ENCODE measurements at regions not wholly inside any gene's neighbourhood (a gene's known extent, or its start where the extent isn't known, plus 50 kb on each side); places are given as distances from the start of the nearest gene placed in this dataset.

GRCh38 chr2:215826838-215827441 is 186.4 kb downstream of the MREG start (continued):
- TF ChIP-seq RCOR1 (IDR thresholded peaks at IDR 0.05; ENCODE audit: borderline replicate concordance in 1 of 2, low read depth in 2 of 2, low read length in 2 of 2) (peak in 1 of 2 experiments; percentile 85; a peak in 2 of 4 replicates), KDM1A (IDR thresholded peaks at IDR 0.05) (peak; percentile 81 to 85), HMG20B (CRISPR knock-in tag; IDR thresholded peaks at IDR 0.05) (no peak), ZNF263 (CRISPR knock-in tag; IDR thresholded peaks at IDR 0.05; ENCODE audit: borderline replicate concordance) (no peak), CSDE1 (IDR thresholded peaks at IDR 0.05) (no peak), ZNF316 (IDR thresholded peaks at IDR 0.05) (peak; percentile 59; the same call in 1 of the 2 replicates)
- TF ChIP-seq, protein P1, sequence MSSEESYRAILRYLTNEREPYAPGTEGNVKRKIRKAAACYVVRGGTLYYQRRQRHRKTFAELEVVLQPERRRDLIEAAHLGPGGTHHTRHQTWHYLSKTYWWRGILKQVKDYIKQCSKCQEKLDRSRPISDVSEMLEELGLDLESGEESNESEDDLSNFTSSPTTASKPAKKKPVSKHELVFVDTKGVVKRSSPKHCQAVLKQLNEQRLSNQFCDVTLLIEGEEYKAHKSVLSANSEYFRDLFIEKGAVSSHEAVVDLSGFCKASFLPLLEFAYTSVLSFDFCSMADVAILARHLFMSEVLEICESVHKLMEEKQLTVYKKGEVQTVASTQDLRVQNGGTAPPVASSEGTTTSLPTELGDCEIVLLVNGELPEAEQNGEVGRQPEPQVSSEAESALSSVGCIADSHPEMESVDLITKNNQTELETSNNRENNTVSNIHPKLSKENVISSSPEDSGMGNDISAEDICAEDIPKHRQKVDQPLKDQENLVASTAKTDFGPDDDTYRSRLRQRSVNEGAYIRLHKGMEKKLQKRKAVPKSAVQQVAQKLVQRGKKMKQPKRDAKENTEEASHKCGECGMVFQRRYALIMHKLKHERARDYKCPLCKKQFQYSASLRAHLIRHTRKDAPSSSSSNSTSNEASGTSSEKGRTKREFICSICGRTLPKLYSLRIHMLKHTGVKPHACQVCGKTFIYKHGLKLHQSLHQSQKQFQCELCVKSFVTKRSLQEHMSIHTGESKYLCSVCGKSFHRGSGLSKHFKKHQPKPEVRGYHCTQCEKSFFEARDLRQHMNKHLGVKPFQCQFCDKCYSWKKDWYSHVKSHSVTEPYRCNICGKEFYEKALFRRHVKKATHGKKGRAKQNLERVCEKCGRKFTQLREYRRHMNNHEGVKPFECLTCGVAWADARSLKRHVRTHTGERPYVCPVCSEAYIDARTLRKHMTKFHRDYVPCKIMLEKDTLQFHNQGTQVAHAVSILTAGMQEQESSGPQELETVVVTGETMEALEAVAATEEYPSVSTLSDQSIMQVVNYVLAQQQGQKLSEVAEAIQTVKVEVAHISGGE (CRISPR knock-in tag; IDR thresholded peaks at IDR 0.05) = no peak

DNA sequence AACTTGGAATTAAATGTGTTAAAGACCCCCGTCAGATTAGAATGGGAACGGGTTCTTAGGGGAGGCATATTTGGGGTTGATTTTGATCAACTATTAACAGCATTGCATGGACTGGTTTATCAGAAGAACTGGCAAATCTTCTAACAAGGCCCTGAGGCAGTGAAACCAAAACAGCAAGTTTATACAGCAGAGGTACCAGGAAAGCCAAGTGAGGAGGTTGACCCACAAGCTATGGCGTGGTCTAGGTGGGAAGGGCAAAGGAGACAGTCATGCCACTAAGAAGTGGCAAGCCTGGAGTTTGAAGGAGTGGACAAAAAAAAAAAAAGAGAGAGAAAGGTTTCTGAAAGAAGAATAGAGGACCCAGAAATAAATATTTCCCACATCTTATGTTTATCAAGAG is 187.0 kb downstream of the MREG start:
- H3K9ac ChIP-seq (ENCODE audit: insufficient read depth in 1 of 2, low read depth in 2 of 2, low read length in 2 of 2) = no peak overlapping the region
- intact Hi-C loops (cut with micrococcal nuclease) (loop anchor here (2.0 to 10.0 kb wide), 2 partner anchors 34 to 112 kb away; no protein-coding TSS in a partner anchor), in situ Hi-C loops (cut with MboI) (no loop called here)
- H3K4me1 ChIP-seq (replicated peaks in 1 of 2; ENCODE audit: control insufficient read depth in 2 of 2, insufficient read depth in 2 of 2, low read length in 2 of 2) = peaks cover 2 to 11% of the 10 kb centered on the region in 2 experiments; a peak in 3 of 5 replicates
- H3K4me2 ChIP-seq (ENCODE audit: insufficient read depth, low read length) = no peak overlapping the region
- H2AFZ ChIP-seq (ENCODE audit: low read depth, low read length) = no peak overlapping the region
- H4K20me1 ChIP-seq (replicated peaks; ENCODE audit: control insufficient read depth, insufficient read depth, low read length) = no peaks in the 10 kb centered on the region
- no peak overlapping the region for H3K27ac ChIP-seq (ENCODE audit: extremely low read depth, low read depth, low read length)
- POLR2A ChIA-PET = no interaction called here
- no peak for DNase-seq (ENCODE audit: extremely low read depth in 1 of 4, low spot score in 3 of 4)
- ATAC-seq = no peak
- BruUV-seq (replicated peaks) = no TSS peak
- no peak overlapping the region for H3K4me3 ChIP-seq
- H3K79me2 ChIP-seq (ENCODE audit: control insufficient read depth, insufficient read depth, low read length) = no peaks in the 10 kb centered on the region
- WGBS (ENCODE audit: insufficient coverage, low coverage, missing lambda C conversion rate) = 25% methylated on average over 3 of the region's 3 CpGs
- FAIRE-seq = no peak
- peaks cover 5% of the 10 kb centered on the region; the same call in 1 of the 2 replicates for H3K9me3 ChIP-seq (replicated peaks; ENCODE audit: control insufficient read depth, insufficient read depth, low read depth, low read length)
- H3K9me1 ChIP-seq (ENCODE audit: control insufficient read depth, insufficient read depth, low read length) = no peaks in the 10 kb centered on the region
- no peaks in the 10 kb centered on the region for H3K27me3 ChIP-seq (ENCODE audit: control insufficient read depth in 2 of 2, insufficient read depth in 2 of 2, low read length in 2 of 2)
- H3K36me3 ChIP-seq (ENCODE audit: control insufficient read depth, insufficient read depth, low read length) = no peaks in the 10 kb centered on the region; the same call in 2 of the 3 replicates
- CTCF ChIA-PET (ENCODE audit: low intra/inter-chr PET ratio) = interaction anchor here (0.6 kb wide), 1 partner anchor 90 kb away, joined by 3 read pairs; no protein-coding TSS in a partner anchor
- TF ChIP-seq RUNX1 (IDR thresholded peaks at IDR 0.05; ENCODE audit: low read depth) (no peak), DACH1 (IDR thresholded peaks at IDR 0.05; ENCODE audit: partially characterized antibody) (no peak), RFX1 (IDR thresholded peaks at IDR 0.05) (no peak), MLLT1 (IDR thresholded peaks at IDR 0.05) (no peak), FOXJ2 (tag; IDR thresholded peaks at IDR 0.05) (no peak), ADNP (tag; IDR thresholded peaks at IDR 0.05) (no peak), EHMT2 (IDR thresholded peaks at IDR 0.05) (no peak), SAFB (IDR thresholded peaks at IDR 0.05; ENCODE audit: borderline replicate concordance, low read depth, low read length) (no peak), TARDBP (IDR thresholded peaks at IDR 0.05) (no peak), ZKSCAN3 (CRISPR knock-in tag; IDR thresholded peaks at IDR 0.05) (no peak)
- TF ChIP-seq, protein P2, sequence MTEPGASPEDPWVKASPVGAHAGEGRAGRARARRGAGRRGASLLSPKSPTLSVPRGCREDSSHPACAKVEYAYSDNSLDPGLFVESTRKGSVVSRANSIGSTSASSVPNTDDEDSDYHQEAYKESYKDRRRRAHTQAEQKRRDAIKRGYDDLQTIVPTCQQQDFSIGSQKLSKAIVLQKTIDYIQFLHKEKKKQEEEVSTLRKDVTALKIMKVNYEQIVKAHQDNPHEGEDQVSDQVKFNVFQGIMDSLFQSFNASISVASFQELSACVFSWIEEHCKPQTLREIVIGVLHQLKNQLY (CRISPR knock-in tag; conservative IDR thresholded peaks at IDR 0.05) = no peak
